ENCODE measurements at regions not wholly inside any gene's neighbourhood (a gene's known extent, or its start where the extent isn't known, plus 50 kb on each side); places are given as distances from the start of the nearest gene placed in this dataset.

DNA sequence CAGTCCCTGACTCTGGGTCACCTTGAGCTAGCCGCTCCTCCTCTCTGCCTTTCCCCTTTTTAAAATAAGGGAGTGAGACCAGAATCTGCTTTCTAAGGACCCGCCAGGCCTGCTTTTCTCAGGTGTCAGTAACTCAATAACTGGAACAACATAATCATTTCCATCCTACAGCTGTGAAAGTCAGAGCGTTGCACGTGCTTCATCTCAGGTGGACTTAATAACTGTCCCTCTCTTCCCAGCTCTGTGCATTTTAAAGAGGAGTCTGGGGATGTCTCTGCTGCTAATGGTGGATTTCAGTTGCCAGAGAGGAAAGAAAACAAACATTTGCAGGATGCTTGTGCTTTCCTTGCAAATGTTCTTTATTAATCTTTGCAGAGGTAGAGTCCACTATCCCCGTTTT is 93.7 kb downstream of the PCDH1 start:
- H3K27me3 Mint-ChIP-seq = peaks cover 14 to 45% (median 21%) of the 10 kb centered on the region in 5 donors
- H3K9me3 Mint-ChIP-seq = no peaks in the 10 kb centered on the region
- no peak for DNase-seq
- H3K4me3 Mint-ChIP-seq = no peak overlapping the region
- no peak overlapping the region for H3K27ac Mint-ChIP-seq
- POLR2A ChIA-PET = no interaction called here
- H3K4me1 Mint-ChIP-seq = peaks cover 0 to 3% (median 0%) of the 10 kb centered on the region in 4 donors
- ATAC-seq = no peak
- H3K36me3 Mint-ChIP-seq = no peaks in the 10 kb centered on the region

GRCh38 chr5:141783947-141784296 is 94.3 kb downstream of the PCDH1 start:
- POLR2A ChIA-PET = no interaction called here
- Mint-ChIP-seq H3K9me3 (no peaks in the 10 kb centered on the region), H3K4me3 (no peak overlapping the region), H3K4me1 (peaks cover 0 to 3% (median 0%) of the 10 kb centered on the region in 4 donors), H3K27ac (no peak overlapping the region), H3K27me3 (peaks cover 11 to 39% (median 15%) of the 10 kb centered on the region in 5 donors), H3K36me3 (no peaks in the 10 kb centered on the region)
- ATAC-seq = no peak
- no peak for DNase-seq

GRCh38 chr5:141783005-141783946 is 94.9 kb downstream of the PCDH1 start:
- ATAC-seq (no peak), DNase-seq (no peak)

GRCh38 chr5:141781910-141782309 is 96.3 kb downstream of the PCDH1 start:
- peaks cover 0 to 1% (median 0%) of the 10 kb centered on the region in 4 donors for H3K4me1 Mint-ChIP-seq
- POLR2A ChIA-PET = no interaction called here
- no peak overlapping the region for H3K27ac Mint-ChIP-seq

More at GRCh38 chr5:141783005-141783946, 94.9 kb downstream of the PCDH1 start:
- POLR2A ChIA-PET = no interaction called here
- Mint-ChIP-seq H3K36me3 (no peaks in the 10 kb centered on the region), H3K9me3 (no peaks in the 10 kb centered on the region), H3K27me3 (peaks cover 8 to 33% (median 11%) of the 10 kb centered on the region in 5 donors), H3K27ac (no peak overlapping the region), H3K4me3 (no peak overlapping the region), H3K4me1 (peaks cover 0 to 3% (median 0%) of the 10 kb centered on the region in 4 donors)

GRCh38 chr5:141780952-141781781 is 97.0 kb downstream of the PCDH1 start:
- Mint-ChIP-seq H3K27me3 (peaks cover 2 to 16% (median 5%) of the 10 kb centered on the region in 5 donors), H3K27ac (no peak overlapping the region), H3K9me3 (no peaks in the 10 kb centered on the region), H3K36me3 (no peaks in the 10 kb centered on the region), H3K4me1 (peaks cover 0 to 1% (median 0%) of the 10 kb centered on the region in 4 donors), H3K4me3 (no peak overlapping the region)
- ATAC-seq (no peak), DNase-seq (no peak)
- POLR2A ChIA-PET = no interaction called here

More at GRCh38 chr5:141781910-141782309, 96.3 kb downstream of the PCDH1 start:
- DNase-seq (no peak), ATAC-seq (no peak)
- no peak overlapping the region for H3K4me3 Mint-ChIP-seq
- no peaks in the 10 kb centered on the region for H3K9me3 Mint-ChIP-seq
- H3K36me3 Mint-ChIP-seq = no peaks in the 10 kb centered on the region
- H3K27me3 Mint-ChIP-seq = peaks cover 3 to 19% (median 5%) of the 10 kb centered on the region in 5 donors

DNA sequence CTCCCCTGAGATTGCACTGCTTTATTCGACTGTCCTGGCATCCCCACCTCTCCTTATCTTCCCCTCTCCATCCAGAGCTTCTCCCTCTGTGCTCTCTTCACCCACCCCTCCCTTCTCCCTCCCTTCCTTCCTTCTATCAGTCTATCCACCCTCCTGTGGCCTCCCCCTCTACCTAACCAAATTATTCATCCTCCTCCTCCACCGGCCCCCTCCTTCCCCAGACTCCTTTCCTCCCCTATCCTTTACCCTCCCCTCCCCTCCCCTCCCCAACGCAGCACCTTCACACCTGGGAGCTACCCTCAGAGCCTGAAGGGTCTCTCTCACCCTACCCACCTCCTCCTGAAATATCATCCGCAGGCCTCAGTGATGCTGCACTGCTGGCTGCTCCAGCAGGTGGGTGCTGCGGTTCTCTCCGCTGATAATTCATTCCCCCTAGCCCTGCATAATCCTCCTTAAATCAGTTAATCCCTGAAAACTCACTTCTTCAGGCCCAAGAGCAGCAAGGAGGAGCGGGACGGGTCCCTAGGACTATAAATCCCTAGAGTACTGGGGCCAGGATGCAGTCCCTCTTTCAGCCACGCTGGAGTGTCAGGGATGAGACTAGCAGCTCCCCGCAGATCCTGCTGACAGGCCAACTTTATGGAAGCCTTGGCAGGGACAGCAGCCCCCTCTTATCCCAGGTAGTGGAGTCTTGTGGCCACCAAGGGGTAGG is 97.8 kb downstream of the PCDH1 start:
- DNase-seq (no peak), ATAC-seq (no peak)
- Mint-ChIP-seq H3K9me3 (no peaks in the 10 kb centered on the region), H3K4me3 (no peak overlapping the region), H3K27ac (no peak overlapping the region), H3K4me1 (peaks cover 0 to 1% (median 0%) of the 10 kb centered on the region in 4 donors), H3K27me3 (peaks cover 2 to 16% (median 5%) of the 10 kb centered on the region in 5 donors), H3K36me3 (no peaks in the 10 kb centered on the region)
- POLR2A ChIA-PET = no interaction called here

DNA sequence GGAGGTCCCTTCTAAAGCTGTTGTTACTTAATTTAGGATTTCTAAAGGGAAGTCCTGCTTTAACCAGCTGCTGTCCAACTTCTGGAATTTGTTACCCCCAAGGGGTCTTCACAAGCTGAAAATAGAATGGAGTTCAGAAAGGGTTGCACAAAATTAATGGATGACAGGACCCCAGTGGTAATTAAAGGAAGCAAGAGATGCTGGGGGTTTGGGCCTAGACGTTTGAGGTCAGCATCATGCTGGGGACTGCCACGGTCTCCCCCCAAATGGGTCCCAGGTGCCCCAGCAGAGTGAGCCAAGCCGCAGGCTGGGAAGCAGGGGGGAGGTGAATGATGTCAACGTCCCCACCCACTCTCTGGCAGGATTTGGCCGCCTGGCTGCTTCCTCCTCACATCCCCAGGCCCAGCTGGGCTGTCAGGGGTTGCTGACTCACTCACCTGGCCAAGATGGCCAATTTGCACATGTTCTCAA is 97.5 kb upstream of the ARAP3 start:
- Mint-ChIP-seq H3K4me1 (peaks cover 0 to 1% (median 0%) of the 10 kb centered on the region in 4 donors), H3K4me3 (no peak overlapping the region), H3K27me3 (peaks cover 2 to 16% (median 5%) of the 10 kb centered on the region in 5 donors), H3K27ac (no peak overlapping the region), H3K9me3 (no peaks in the 10 kb centered on the region), H3K36me3 (no peaks in the 10 kb centered on the region)
- no peak for ATAC-seq
- POLR2A ChIA-PET = no interaction called here
- DNase-seq = no peak

DNA sequence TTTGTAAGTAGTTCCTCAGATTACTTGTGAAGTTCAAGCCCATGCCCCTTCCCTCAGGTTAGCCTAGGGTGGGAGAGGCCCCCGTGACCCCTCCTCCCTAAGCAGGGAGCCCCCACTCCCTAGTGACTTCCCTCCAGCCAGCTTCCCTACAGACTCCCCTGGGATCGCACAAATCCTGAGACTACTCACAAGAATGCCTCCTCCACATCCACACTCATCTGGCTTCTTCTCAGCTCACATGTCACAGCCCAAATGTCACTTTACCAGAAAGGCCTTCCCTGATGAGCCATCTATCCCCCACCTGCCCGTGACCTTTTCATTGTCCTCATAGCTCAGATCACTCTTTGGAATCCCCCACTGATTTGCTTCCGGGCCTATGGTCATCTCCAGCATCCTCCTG is 96.7 kb upstream of the ARAP3 start:
- no peaks in the 10 kb centered on the region for H3K4me1 Mint-ChIP-seq
- DNase-seq (no peak), ATAC-seq (no peak)
- no peaks in the 10 kb centered on the region for H3K9me3 Mint-ChIP-seq
- H3K27ac Mint-ChIP-seq = no peak overlapping the region
- H3K4me3 Mint-ChIP-seq = no peak overlapping the region
- peaks cover 0 to 10% (median 5%) of the 10 kb centered on the region in 5 donors for H3K27me3 Mint-ChIP-seq
- POLR2A ChIA-PET = no interaction called here
- H3K36me3 Mint-ChIP-seq = no peaks in the 10 kb centered on the region

GRCh38 chr5:141778206-141778605 is 96.2 kb upstream of the ARAP3 start:
- H3K9me3 Mint-ChIP-seq = no peaks in the 10 kb centered on the region
- DNase-seq = no peak
- POLR2A ChIA-PET = no interaction called here
- H3K27ac Mint-ChIP-seq = no peak overlapping the region
- H3K36me3 Mint-ChIP-seq = no peaks in the 10 kb centered on the region
- no peak for ATAC-seq
- H3K4me1 Mint-ChIP-seq = no peaks in the 10 kb centered on the region
- H3K27me3 Mint-ChIP-seq = peaks cover 0 to 10% (median 5%) of the 10 kb centered on the region in 5 donors
- no peak overlapping the region for H3K4me3 Mint-ChIP-seq

DNA sequence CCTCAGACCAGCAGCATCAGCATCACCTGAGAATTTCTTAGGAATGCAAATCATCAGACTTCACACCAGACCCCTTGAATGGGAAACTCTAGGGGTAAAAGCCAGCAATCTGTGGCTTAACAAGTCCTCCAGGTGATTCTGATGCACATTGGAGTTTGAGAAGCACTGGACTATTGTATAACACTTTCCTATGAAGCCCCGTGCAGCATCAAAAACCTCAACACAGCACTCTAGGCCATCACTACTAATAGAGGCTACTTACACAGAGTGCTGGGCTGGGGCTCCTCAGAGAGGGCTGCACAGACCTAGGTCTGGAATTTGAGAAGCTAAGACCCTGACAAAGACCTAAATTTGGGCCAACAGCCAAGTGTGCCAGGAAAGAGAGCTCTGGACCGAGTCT is 95.7 kb upstream of the ARAP3 start:
- Mint-ChIP-seq H3K36me3 (no peaks in the 10 kb centered on the region), H3K4me3 (no peak overlapping the region), H3K27me3 (peaks cover 0 to 10% (median 5%) of the 10 kb centered on the region in 5 donors), H3K4me1 (no peaks in the 10 kb centered on the region), H3K27ac (no peak overlapping the region), H3K9me3 (no peaks in the 10 kb centered on the region)
- no peak for ATAC-seq
- DNase-seq = no peak
- POLR2A ChIA-PET = no interaction called here

DNA sequence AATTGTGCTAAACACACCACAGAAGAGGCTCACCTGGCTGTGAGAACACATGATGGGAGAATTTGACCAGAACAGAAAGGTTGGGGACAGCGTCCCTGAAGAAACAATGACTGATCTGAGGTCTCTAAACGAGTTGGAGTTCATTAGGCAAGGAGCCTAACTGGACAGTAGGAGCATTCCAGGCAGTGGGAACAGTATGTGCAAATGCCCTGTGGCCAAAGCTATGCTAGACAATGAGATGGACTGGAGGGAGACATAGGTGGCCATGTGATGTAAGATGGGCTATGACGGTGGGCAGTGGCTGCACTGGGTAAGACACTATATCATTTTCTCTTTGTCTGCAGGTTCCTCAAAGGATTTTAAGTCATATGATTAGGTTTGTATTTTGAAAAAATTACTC is 95.1 kb upstream of the ARAP3 start:
- H3K4me3 Mint-ChIP-seq = no peak overlapping the region
- DNase-seq = no peak
- H3K27me3 Mint-ChIP-seq = peaks cover 0 to 12% (median 9%) of the 10 kb centered on the region in 5 donors

GRCh38 chr5:141773779-141774562 is 91.9 kb upstream of the ARAP3 start:
- POLR2A ChIA-PET = no interaction called here
- no peaks in the 10 kb centered on the region for H3K4me1 Mint-ChIP-seq

More for the DNA sequence above, 95.1 kb upstream of the ARAP3 start:
- Mint-ChIP-seq H3K27ac (no peak overlapping the region), H3K4me1 (no peaks in the 10 kb centered on the region), H3K9me3 (no peaks in the 10 kb centered on the region), H3K36me3 (no peaks in the 10 kb centered on the region)
- no peak for ATAC-seq
- POLR2A ChIA-PET = no interaction called here

More at GRCh38 chr5:141773779-141774562, 91.9 kb upstream of the ARAP3 start:
- Mint-ChIP-seq H3K36me3 (no peaks in the 10 kb centered on the region), H3K27me3 (peaks cover 0 to 12% (median 5%) of the 10 kb centered on the region in 5 donors), H3K4me3 (no peak overlapping the region), H3K9me3 (no peaks in the 10 kb centered on the region), H3K27ac (no peak overlapping the region)
- ATAC-seq (no peak), DNase-seq (no peak)

Measured in naive thymus-derived CD8-positive, alpha-beta T cell (primary cell).